ENCODE measurements at regions not wholly inside any gene's neighbourhood (a gene's known extent, or its start where the extent isn't known, plus 50 kb on each side); places are given as distances from the start of the nearest gene placed in this dataset.

GRCh38 chr3:160150525-160150924 is 74.7 kb upstream of the C3orf80 start:
- no peak for DNase-seq (ENCODE audit: low spot score)
- Histone ChIP-seq H3K36me3 (ENCODE audit: control insufficient read depth in 4 of 4, insufficient read depth in 3 of 4, low read depth in 1 of 4, low read length in 3 of 4) (no peaks in the 10 kb centered on the region), H3K27me3 (ENCODE audit: control insufficient read depth in 4 of 4, insufficient read depth in 4 of 4, low read length in 3 of 4) (no peaks in the 10 kb centered on the region), H3K9me3 (ENCODE audit: control insufficient read depth in 4 of 4, low read length in 3 of 4) (no peaks in the 10 kb centered on the region), H3K27ac (ENCODE audit: low read depth in 1 of 2, low read length in 2 of 2) (no peak overlapping the region), H3K9ac (ENCODE audit: low read depth in 1 of 2, low read length in 2 of 2) (no peak overlapping the region), H3K4me3 (ENCODE audit: low read depth in 1 of 3, low read length in 3 of 3) (no peak overlapping the region), H3K4me1 (ENCODE audit: control insufficient read depth in 4 of 4, insufficient read depth in 4 of 4, low read length in 3 of 4) (no peaks in the 10 kb centered on the region)
- TF ChIP-seq GABPA (IDR thresholded peaks at IDR 0.05 in 1 of 2, conservative IDR thresholded peaks at IDR 0.05 in 1 of 2) (no peak), CTCF (IDR thresholded peaks at IDR 0.05; ENCODE audit: low read depth, low read length, missing input control) (no peak), MAX (IDR thresholded peaks at IDR 0.05) (no peak), NR2F2 (IDR thresholded peaks at IDR 0.05) (no peak), TAF1 (conservative IDR thresholded peaks at IDR 0.05) (no peak), ZBTB33 (IDR thresholded peaks at IDR 0.05) (no peak), FOXA1 (IDR thresholded peaks at IDR 0.05) (no peak), ATF3 (IDR thresholded peaks at IDR 0.05) (no peak), FOXA2 (IDR thresholded peaks at IDR 0.05) (no peak), RAD21 (IDR thresholded peaks at IDR 0.05) (no peak), RXRA (IDR thresholded peaks at IDR 0.05) (no peak), EGR1 (IDR thresholded peaks at IDR 0.05; ENCODE audit: low read depth in 2 of 2) (no peak), SP1 (IDR thresholded peaks at IDR 0.05) (no peak), REST (IDR thresholded peaks at IDR 0.05) (no peak), HNF4A (conservative IDR thresholded peaks at IDR 0.05) (no peak), HNF4G (IDR thresholded peaks at IDR 0.05) (no peak), YY1 (IDR thresholded peaks at IDR 0.05) (no peak)
- 98% methylated on average over 2 of the region's 2 CpGs for WGBS

GRCh38 chr3:160152638-160153037 is 72.6 kb upstream of the C3orf80 start:
- Histone ChIP-seq H3K4me3 (ENCODE audit: low read depth in 1 of 3, low read length in 3 of 3) (no peak overlapping the region), H3K36me3 (ENCODE audit: control insufficient read depth in 4 of 4, insufficient read depth in 3 of 4, low read depth in 1 of 4, low read length in 3 of 4) (no peaks in the 10 kb centered on the region), H3K9me3 (ENCODE audit: control insufficient read depth in 4 of 4, low read length in 3 of 4) (no peaks in the 10 kb centered on the region), H3K27ac (ENCODE audit: low read depth in 1 of 2, low read length in 2 of 2) (no peak overlapping the region), H3K9ac (ENCODE audit: low read depth in 1 of 2, low read length in 2 of 2) (no peak overlapping the region), H3K27me3 (ENCODE audit: control insufficient read depth in 4 of 4, insufficient read depth in 4 of 4, low read length in 3 of 4) (peaks cover 0 to 2% (median 0%) of the 10 kb centered on the region in 4 donors), H3K4me1 (ENCODE audit: control insufficient read depth in 4 of 4, insufficient read depth in 4 of 4, low read length in 3 of 4) (no peaks in the 10 kb centered on the region)
- no peak for DNase-seq (ENCODE audit: low spot score)
- 95% methylated on average over 6 of the region's 6 CpGs for WGBS
- TF ChIP-seq JUND (IDR thresholded peaks at IDR 0.05): no peak
- TF ChIP-seq REST (IDR thresholded peaks at IDR 0.05): no peak
- no peak for TF ChIP-seq YY1 (IDR thresholded peaks at IDR 0.05)
- no peak for TF ChIP-seq FOXA2 (IDR thresholded peaks at IDR 0.05)
- TF ChIP-seq MAX (IDR thresholded peaks at IDR 0.05): no peak
- no peak for TF ChIP-seq NR2F2 (IDR thresholded peaks at IDR 0.05)
- TF ChIP-seq CTCF (IDR thresholded peaks at IDR 0.05; ENCODE audit: low read depth, low read length, missing input control): no peak
- no peak for TF ChIP-seq RXRA (IDR thresholded peaks at IDR 0.05)
- TF ChIP-seq SP1 (IDR thresholded peaks at IDR 0.05): no peak
- no peak for TF ChIP-seq TAF1 (conservative IDR thresholded peaks at IDR 0.05)
- no peak for TF ChIP-seq HNF4G (IDR thresholded peaks at IDR 0.05)

All from liver (tissue), 8 donors.